HPDE6-E6E7 (cell line): ENCODE measurements at regions not wholly inside any gene's neighbourhood (a gene's known extent, or its start where the extent isn't known, plus 50 kb on each side); places are given as distances from the start of the nearest gene placed in this dataset.
"Not testable (repeated sequence)": the region's sequence is repeated elsewhere in the genome, so short reads cannot be mapped to it uniquely, and the experiment has no call there.

Source experiments
- DNase-seq: peaks from one replicate; pipeline ENCODE4 v3.0.0; 2011; ENCODE audit warnings: missing footprints; ENCODE audit errors: extremely low spot score

GRCh38 chr2:198913394-198914152 is 544.2 kb downstream of the SATB2 start:
- DNase-seq = no peak

- no peak for DNase-seq
Measured at GRCh38 chr2:198909525-198910267, 548.0 kb downstream of the SATB2 start.

- DNase-seq = no peak
Measured at GRCh38 chr2:198905881-198906612, 551.7 kb downstream of the SATB2 start.

- DNase-seq = no peak
Measured at GRCh38 chr2:198901894-198902293, 555.8 kb downstream of the SATB2 start.

- DNase-seq = no peak
Measured at GRCh38 chr2:198900141-198900540, 557.6 kb downstream of the SATB2 start.

GRCh38 chr2:198890490-198890889 is 567.2 kb downstream of the SATB2 start:
- no peak for DNase-seq

- DNase-seq = no peak
Measured at GRCh38 chr2:198883604-198884003, 574.1 kb downstream of the SATB2 start.

GRCh38 chr2:198880986-198881385 is 576.8 kb downstream of the SATB2 start:
- DNase-seq = no peak

- no peak for DNase-seq
Measured at GRCh38 chr2:198880421-198880820, 577.3 kb downstream of the SATB2 start.

GRCh38 chr2:198874472-198874858 is 583.3 kb downstream of the SATB2 start:
- no peak for DNase-seq

- no peak for DNase-seq
Measured at GRCh38 chr2:198873503-198874471, 584.0 kb downstream of the SATB2 start.

GRCh38 chr2:198863655-198864054 is 594.1 kb downstream of the SATB2 start:
- no peak for DNase-seq

GRCh38 chr2:198861080-198861479 is 596.7 kb downstream of the SATB2 start:
- no peak for DNase-seq

- no peak for DNase-seq
Measured at GRCh38 chr2:198857246-198857645, 600.5 kb downstream of the SATB2 start.

- not testable (repeated sequence) for DNase-seq
Measured at GRCh38 chr2:198855746-198856145, 602.0 kb downstream of the SATB2 start.

- no peak for DNase-seq
Measured at GRCh38 chr2:198852248-198852647, 605.5 kb downstream of the SATB2 start.

GRCh38 chr2:198825534-198825933 is 632.2 kb downstream of the SATB2 start:
- no peak for DNase-seq

GRCh38 chr2:198817536-198817935 is 640.2 kb downstream of the SATB2 start:
- DNase-seq = no peak

GRCh38 chr2:198815626-198816025 is 642.1 kb downstream of the SATB2 start:
- DNase-seq = no peak

- no peak for DNase-seq
Measured at GRCh38 chr2:198811198-198811597, 646.5 kb downstream of the SATB2 start.

- no peak for DNase-seq
Measured at GRCh38 chr2:198809976-198810375, 647.8 kb downstream of the SATB2 start.
